ENCODE measurements at regions not wholly inside any gene's neighbourhood (a gene's known extent, or its start where the extent isn't known, plus 50 kb on each side); places are given as distances from the start of the nearest gene placed in this dataset.

DNA sequence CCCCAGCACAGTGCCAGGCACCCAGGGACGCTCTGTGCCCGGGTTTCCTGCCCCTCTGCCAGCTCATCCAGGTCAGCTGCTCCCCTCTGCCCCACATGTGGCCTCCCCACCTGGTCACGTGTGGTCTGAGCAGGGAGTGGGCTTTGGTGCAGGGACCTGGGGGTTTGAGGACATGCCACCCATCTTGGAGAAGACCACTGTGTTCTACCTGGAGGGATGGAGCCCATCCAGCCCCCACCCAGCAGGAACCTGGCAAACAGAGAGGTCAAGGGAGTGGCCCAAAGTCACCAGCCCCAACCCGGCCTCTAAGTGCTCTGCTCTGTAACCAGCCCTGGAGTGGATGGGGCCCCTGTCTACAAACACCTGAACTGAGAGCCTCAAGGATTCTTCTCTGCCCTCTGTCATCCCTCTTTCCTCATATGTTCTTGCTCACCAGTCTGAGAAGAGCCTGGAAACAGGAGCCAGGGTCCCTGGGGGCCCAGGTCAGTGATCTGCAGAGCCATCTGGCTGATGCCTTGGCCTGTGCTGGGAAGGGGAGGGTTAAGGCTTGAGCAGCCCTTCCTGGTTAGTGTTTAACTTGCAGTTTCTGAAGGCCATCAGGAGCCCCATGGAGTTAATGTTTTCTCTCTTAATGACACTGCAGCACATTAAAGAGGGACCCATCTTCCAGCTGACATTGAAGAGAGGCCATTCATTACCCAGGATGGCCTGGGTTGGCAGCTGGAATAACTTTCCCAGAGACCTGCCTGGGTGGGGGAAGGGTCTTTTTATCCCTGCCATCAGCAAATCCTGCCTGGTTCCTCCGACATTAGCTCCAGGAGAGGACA, 235.4 kb downstream of the PTPRU start:
- Mint-ChIP-seq H3K36me3 (ENCODE audit: low read depth, unreplicated experiment) (no peaks in the 10 kb centered on the region), H3K27me3 (ENCODE audit: low read depth, unreplicated experiment) (peaks cover 70% of the 10 kb centered on the region), H3K4me3 (ENCODE audit: unreplicated experiment) (no peak overlapping the region), H3K4me1 (ENCODE audit: low read depth, unreplicated experiment) (no peaks in the 10 kb centered on the region), H3K27ac (ENCODE audit: unreplicated experiment) (no peak overlapping the region), H3K9me3 (ENCODE audit: unreplicated experiment) (peaks cover 8% of the 10 kb centered on the region)
- H3K36me3 ChIP-seq (ENCODE audit: insufficient read depth, low read length): no peaks in the 10 kb centered on the region
- TF ChIP-seq, protein P1, sequence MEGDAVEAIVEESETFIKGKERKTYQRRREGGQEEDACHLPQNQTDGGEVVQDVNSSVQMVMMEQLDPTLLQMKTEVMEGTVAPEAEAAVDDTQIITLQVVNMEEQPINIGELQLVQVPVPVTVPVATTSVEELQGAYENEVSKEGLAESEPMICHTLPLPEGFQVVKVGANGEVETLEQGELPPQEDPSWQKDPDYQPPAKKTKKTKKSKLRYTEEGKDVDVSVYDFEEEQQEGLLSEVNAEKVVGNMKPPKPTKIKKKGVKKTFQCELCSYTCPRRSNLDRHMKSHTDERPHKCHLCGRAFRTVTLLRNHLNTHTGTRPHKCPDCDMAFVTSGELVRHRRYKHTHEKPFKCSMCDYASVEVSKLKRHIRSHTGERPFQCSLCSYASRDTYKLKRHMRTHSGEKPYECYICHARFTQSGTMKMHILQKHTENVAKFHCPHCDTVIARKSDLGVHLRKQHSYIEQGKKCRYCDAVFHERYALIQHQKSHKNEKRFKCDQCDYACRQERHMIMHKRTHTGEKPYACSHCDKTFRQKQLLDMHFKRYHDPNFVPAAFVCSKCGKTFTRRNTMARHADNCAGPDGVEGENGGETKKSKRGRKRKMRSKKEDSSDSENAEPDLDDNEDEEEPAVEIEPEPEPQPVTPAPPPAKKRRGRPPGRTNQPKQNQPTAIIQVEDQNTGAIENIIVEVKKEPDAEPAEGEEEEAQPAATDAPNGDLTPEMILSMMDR (IDR thresholded peaks at IDR 0.05; ENCODE audit: insufficient read depth, low read depth, low read length): no peak
- TF ChIP-seq EZH2 (IDR thresholded peaks at IDR 0.05; ENCODE audit: insufficient read depth, low read length): no peak
- peaks cover 13% of the 10 kb centered on the region for H3K27me3 ChIP-seq (ENCODE audit: insufficient read depth, low read length)
- no peak for FAIRE-seq
- no peaks in the 10 kb centered on the region for H3K79me2 ChIP-seq (ENCODE audit: insufficient read depth, low read length)
- no peaks in the 10 kb centered on the region for H3K9me3 ChIP-seq (ENCODE audit: insufficient read depth, low read depth, low read length)
- H4K20me1 ChIP-seq (ENCODE audit: insufficient read depth, low read length): no peaks in the 10 kb centered on the region
- H2AFZ ChIP-seq (ENCODE audit: low read depth, low read length): no peak overlapping the region
- no peak overlapping the region for H3K4me2 ChIP-seq (ENCODE audit: low read length)
- no peak overlapping the region for H3K4me3 ChIP-seq (ENCODE audit: insufficient read depth, low read depth, low read length)
- H3K9ac ChIP-seq (ENCODE audit: low read length): no peak overlapping the region
- no peak for DNase-seq (ENCODE audit: low read depth)
- no peak overlapping the region for H3K27ac ChIP-seq (ENCODE audit: low read depth, low read length)
- H3K4me1 ChIP-seq (ENCODE audit: insufficient read depth, low read length): no peaks in the 10 kb centered on the region

- Mint-ChIP-seq H3K27me3 (ENCODE audit: low read depth, unreplicated experiment) (peaks cover 64% of the 10 kb centered on the region), H3K36me3 (ENCODE audit: low read depth, unreplicated experiment) (no peaks in the 10 kb centered on the region), H3K9me3 (ENCODE audit: unreplicated experiment) (peaks cover 8% of the 10 kb centered on the region), H3K4me1 (ENCODE audit: low read depth, unreplicated experiment) (no peaks in the 10 kb centered on the region), H3K27ac (ENCODE audit: unreplicated experiment) (no peak overlapping the region), H3K4me3 (ENCODE audit: unreplicated experiment) (no peak overlapping the region)
- TF ChIP-seq, protein P1 (IDR thresholded peaks at IDR 0.05; ENCODE audit: insufficient read depth, low read depth, low read length): no peak
- no peak for TF ChIP-seq EZH2 (IDR thresholded peaks at IDR 0.05; ENCODE audit: insufficient read depth, low read length)
- Histone ChIP-seq H3K27ac (ENCODE audit: low read depth, low read length) (no peak overlapping the region), H4K20me1 (ENCODE audit: insufficient read depth, low read length) (no peaks in the 10 kb centered on the region), H2AFZ (ENCODE audit: low read depth, low read length) (no peak overlapping the region), H3K79me2 (ENCODE audit: insufficient read depth, low read length) (no peaks in the 10 kb centered on the region), H3K9ac (ENCODE audit: low read length) (no peak overlapping the region), H3K4me1 (ENCODE audit: insufficient read depth, low read length) (no peaks in the 10 kb centered on the region), H3K4me2 (ENCODE audit: low read length) (no peak overlapping the region), H3K9me3 (ENCODE audit: insufficient read depth, low read depth, low read length) (no peaks in the 10 kb centered on the region), H3K4me3 (ENCODE audit: insufficient read depth, low read depth, low read length) (no peak overlapping the region), H3K27me3 (ENCODE audit: insufficient read depth, low read length) (peaks cover 12% of the 10 kb centered on the region), H3K36me3 (ENCODE audit: insufficient read depth, low read length) (no peaks in the 10 kb centered on the region)
- no peak for FAIRE-seq
- DNase-seq (ENCODE audit: low read depth): no peak
Measured at GRCh38 chr1:29470788-29471119, 234.4 kb downstream of the PTPRU start.

DNA sequence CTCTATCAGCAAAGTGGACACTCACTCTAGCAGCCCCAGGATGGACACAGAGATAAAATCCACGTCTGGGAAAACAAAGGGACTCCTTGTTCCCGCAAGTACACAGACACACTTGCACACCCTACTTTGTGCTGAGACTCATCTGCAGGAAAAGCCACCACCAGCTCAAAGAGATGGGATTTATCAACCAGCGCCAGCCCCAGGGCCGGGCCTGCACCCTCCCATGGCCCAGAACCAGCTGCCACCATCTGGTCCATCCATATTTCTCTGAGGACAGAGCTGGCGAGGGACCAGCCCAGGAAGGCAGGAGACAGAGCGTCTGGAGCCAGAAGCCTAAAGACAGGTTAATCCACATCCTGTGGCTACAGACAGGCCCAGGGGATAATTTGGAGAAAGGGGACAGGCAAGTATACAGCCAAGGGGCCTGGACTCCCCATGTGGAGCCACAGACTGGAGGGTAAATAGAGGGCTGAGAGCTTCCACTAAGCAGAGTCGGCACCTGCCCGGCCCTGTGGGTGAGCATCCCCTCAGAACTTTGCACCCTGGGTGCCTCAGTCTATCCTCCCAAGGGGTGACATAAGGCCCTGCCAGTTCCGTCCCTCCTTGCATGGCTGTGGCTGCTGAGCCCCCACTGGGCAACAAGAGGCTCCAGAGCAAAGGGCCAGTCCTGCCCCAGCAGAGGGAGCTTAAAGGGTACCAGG, 233.9 kb downstream of the PTPRU start:
- Histone ChIP-seq H3K27me3 (ENCODE audit: insufficient read depth, low read length) (peaks cover 12% of the 10 kb centered on the region), H3K36me3 (ENCODE audit: insufficient read depth, low read length) (no peaks in the 10 kb centered on the region), H3K9me3 (ENCODE audit: insufficient read depth, low read depth, low read length) (no peaks in the 10 kb centered on the region), H4K20me1 (ENCODE audit: insufficient read depth, low read length) (no peaks in the 10 kb centered on the region), H3K4me1 (ENCODE audit: insufficient read depth, low read length) (no peaks in the 10 kb centered on the region), H3K4me2 (ENCODE audit: low read length) (no peak overlapping the region), H3K9ac (ENCODE audit: low read length) (no peak overlapping the region), H3K4me3 (ENCODE audit: insufficient read depth, low read depth, low read length) (no peak overlapping the region), H3K27ac (ENCODE audit: low read depth, low read length) (no peak overlapping the region), H2AFZ (ENCODE audit: low read depth, low read length) (no peak overlapping the region), H3K79me2 (ENCODE audit: insufficient read depth, low read length) (no peaks in the 10 kb centered on the region)
- H3K36me3 Mint-ChIP-seq (ENCODE audit: low read depth, unreplicated experiment): no peaks in the 10 kb centered on the region
- FAIRE-seq (no peak), DNase-seq (ENCODE audit: low read depth) (no peak)
- H3K27me3 Mint-ChIP-seq (ENCODE audit: low read depth, unreplicated experiment): peaks cover 61% of the 10 kb centered on the region
- no peak for TF ChIP-seq EZH2 (IDR thresholded peaks at IDR 0.05; ENCODE audit: insufficient read depth, low read length)
- TF ChIP-seq, protein P1 (IDR thresholded peaks at IDR 0.05; ENCODE audit: insufficient read depth, low read depth, low read length): no peak
- no peak overlapping the region for H3K27ac Mint-ChIP-seq (ENCODE audit: unreplicated experiment)
- H3K4me1 Mint-ChIP-seq (ENCODE audit: low read depth, unreplicated experiment): no peaks in the 10 kb centered on the region
- peaks cover 10% of the 10 kb centered on the region for H3K9me3 Mint-ChIP-seq (ENCODE audit: unreplicated experiment)
- H3K4me3 Mint-ChIP-seq (ENCODE audit: unreplicated experiment): no peak overlapping the region
